Pulmonary artery endothelial cell (primary cell): ENCODE measurements at regions not wholly inside any gene's neighbourhood (a gene's known extent, or its start where the extent isn't known, plus 50 kb on each side); places are given as distances from the start of the nearest gene placed in this dataset.
"Not testable (repeated sequence)": the region's sequence is repeated elsewhere in the genome, so short reads cannot be mapped to it uniquely, and the experiment has no call there.

Experiments
- DNase-seq: peaks from one replicate; pipeline ENCODE4 v3.0.0-alpha.2; 2011; ENCODE audit warnings: low read depth, low spot score

GRCh38 chr3:125697126-125697525 lies 101.8 kb upstream of the OSBPL11 start:
- not testable (repeated sequence) for DNase-seq

GRCh38 chr3:125697979-125698640 lies 102.8 kb upstream of the OSBPL11 start:
- not testable (repeated sequence) for DNase-seq

DNA sequence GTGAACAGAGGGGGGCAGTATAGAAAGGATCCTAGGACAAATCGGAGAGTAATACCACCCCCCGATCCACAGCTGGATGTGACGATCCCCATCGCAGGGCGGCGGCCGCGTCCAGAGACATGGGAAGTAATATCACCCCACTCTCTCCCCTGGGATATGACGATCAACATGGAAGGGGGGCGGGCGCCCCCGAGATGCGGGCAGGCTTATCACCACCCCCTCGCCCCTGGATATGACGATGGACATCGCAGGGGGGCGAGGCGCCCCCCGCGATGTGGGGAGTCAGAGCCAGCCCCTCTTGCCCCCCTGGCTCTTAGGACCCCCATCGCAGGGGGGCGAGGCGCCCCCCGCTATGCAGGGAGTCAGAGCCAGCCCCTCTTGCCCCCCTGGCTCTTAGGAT lies 120.4 kb upstream of the OSBPL11 start:
- no peak for DNase-seq

GRCh38 chr3:125732151-125732550 lies 136.9 kb upstream of the OSBPL11 start:
- DNase-seq: not testable (repeated sequence)

- not testable (repeated sequence) for DNase-seq
Measured at GRCh38 chr3:125741991-125742718, 146.9 kb upstream of the OSBPL11 start.

GRCh38 chr3:125742845-125743244 lies 147.5 kb upstream of the OSBPL11 start:
- DNase-seq: not testable (repeated sequence)

GRCh38 chr3:125757050-125757449 lies 161.8 kb upstream of the OSBPL11 start:
- DNase-seq: not testable (repeated sequence)

DNA sequence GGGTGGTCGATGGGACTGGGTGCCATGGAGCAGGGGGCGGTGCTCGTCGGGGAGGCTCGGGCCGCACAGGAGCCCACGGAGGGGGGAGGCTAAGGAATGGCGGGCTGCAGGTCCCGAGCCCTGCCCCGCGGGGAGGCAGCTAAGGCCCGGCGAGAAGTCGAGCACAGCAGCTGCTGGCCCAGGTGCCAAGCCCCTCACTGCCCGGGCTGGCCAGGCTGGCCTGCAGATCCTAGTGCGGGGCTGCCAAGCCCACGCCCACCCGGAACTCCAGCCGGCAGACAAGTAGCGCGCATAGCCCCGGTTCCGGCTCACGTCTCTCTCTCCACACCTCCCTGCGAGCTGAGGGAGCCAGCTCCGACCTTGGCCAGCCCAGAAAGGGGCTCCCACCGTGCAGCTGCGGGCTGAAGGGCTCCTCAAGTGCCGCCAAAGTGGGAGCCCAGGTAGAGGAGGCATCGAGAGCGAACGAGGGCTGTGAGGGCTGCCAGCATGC lies 163.4 kb upstream of the OSBPL11 start:
- not testable (repeated sequence) for DNase-seq

GRCh38 chr3:125762601-125763000 lies 167.3 kb upstream of the OSBPL11 start:
- DNase-seq: not testable (repeated sequence)

GRCh38 chr3:125766285-125766826 lies 171.1 kb upstream of the OSBPL11 start:
- not testable (repeated sequence) for DNase-seq

DNA sequence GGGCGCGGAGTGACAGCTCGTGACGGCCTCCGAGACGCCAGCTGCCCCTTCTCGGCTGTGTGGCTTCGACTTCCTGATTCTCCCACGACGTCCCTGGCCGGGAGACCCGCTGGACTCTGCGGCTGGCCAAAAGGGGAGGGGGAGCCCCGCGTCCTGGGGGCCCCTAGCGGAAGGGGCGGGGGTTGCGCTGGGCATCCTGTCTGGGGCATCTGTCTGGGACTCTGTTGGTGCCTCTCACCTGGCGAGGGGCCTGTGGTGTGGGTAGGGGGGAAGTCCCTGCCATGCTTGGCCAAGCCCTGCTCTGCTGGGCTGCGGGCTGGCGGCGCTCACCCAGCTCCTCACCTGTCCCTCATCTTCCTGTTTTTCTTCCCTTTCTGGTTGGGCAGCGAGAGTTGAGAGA lies 171.6 kb upstream of the OSBPL11 start:
- not testable (repeated sequence) for DNase-seq

GRCh38 chr3:125767641-125768040 lies 172.3 kb upstream of the OSBPL11 start:
- no peak for DNase-seq

DNA sequence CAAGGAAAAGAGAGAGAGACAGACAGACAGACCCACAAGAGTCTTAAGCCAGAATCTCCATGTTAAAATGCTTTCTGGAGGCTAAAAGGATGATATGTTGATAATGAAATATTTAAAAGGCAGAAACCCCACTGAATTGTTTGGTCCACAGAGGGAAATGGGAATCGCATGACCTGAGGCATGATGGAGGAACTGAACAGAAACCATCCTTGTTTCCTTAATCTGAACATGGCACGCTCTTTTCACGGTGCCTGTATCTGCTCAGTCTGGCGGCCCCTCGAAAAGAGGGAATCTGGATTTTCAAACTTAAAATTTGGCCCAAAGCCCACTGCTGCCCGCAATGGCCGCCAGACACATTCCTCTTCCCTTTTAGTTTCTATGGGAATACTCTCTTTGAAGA lies 173.5 kb upstream of the OSBPL11 start:
- not testable (repeated sequence) for DNase-seq

DNA sequence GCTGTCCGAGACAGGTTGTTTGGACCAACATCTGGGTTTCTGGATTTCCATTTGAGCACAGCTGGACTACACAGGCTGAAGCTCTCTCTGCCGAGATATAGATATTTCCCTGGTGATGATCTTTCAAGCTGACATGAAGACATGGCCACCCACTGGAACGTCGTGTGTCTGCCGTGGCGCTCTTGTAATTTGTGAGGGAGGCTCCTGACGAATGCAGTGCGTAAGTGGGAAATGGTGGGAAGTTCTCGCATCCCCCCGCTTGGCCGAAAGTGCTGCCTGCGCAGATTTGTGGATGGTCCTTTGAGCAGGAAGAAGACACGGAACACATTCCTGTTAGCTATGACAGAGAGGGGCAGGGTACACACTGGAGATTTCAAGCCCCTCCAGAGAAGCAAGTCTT lies 176.2 kb upstream of the OSBPL11 start:
- not testable (repeated sequence) for DNase-seq

DNA sequence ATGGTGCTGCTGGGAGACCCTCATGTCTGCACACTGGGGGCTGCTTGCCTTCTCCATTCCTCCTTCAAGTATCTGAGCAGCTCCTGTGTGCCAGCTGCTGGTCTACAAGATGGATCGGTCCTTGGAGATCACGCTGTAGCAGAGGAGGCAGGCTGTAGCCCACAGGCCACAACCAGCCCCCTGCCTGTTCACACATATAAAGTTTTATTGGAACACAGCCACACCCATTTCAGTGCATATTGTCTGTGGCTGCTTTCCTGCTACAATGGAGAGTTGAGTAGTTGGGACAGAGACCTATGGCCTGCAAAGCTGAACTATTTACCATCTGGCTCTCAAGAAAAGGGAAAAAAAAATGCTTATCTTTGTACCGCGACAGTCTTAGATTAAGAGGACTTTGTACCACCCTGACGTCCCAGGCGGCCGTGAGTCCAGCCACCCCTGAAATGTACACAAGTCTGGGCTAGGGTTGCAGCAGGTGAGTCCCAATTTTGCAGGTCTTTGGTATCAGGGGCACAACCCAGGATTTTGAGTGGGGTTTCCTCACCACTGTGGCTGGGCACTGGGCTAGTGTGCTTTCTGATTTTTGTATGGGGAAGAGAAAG lies 179.2 kb upstream of the OSBPL11 start:
- DNase-seq: not testable (repeated sequence)

- not testable (repeated sequence) for DNase-seq
Measured at GRCh38 chr3:125775106-125775505, 179.8 kb upstream of the OSBPL11 start.

GRCh38 chr3:125775606-125776294 lies 180.5 kb upstream of the OSBPL11 start:
- DNase-seq: not testable (repeated sequence)

DNA sequence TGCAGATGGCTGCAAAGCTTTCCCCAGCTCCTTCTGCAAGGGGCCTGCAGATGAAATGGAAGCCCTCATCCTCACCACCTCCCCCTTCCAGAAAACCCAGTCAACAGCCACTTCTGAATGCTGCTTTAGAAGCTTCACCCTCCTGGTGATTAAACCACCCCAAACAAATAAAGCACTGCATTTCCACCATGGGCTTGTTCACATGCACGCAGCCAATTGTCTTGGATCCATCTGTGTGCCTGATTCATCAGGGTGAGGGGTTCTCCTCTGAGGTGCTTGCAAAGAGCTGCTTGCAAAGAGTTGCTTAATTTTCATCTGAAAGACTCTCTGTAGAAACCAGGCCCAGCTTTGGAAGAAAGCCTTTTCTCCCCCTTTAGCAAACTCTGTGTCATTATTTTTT lies 184.0 kb upstream of the OSBPL11 start:
- not testable (repeated sequence) for DNase-seq

DNA sequence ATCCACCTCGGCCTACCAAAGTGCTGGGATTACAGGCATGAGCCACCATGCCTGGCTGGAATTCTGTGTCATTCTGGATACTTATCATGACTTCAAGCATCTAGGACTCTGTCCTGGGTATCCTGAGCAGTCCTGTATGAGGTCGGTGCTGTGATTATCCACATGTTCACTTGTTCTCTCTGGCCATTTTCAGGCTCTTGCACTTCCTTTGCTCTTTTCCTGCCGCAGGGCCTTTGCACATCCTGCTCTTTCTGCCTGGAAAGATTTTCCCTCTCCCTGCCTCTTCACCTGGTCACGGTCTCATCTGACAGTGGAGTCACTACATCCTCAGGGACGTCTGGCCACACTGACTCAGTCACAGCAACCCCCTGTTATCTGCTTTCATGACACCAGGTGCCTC lies 184.6 kb upstream of the OSBPL11 start:
- DNase-seq: not testable (repeated sequence)

GRCh38 chr3:125781678-125782077 lies 186.4 kb upstream of the OSBPL11 start:
- not testable (repeated sequence) for DNase-seq

DNA sequence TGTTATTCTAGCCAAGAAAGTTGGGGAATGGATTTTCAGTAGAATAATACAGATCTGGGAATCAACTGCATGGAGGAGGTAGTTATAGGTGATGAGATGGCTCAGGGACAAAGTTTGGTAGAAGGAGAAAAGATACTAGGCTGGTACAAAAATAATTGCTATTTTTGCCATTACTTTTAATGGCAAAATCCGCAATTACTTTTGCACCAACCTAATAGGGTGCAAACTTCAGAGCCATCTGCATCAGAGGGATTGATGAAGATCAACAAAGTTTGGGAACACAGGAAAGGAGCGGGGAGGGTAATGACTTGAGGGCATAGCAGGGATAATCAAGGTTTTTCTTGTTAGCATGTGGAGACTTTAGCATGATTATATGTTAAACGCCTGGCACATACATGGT lies 178.7 kb upstream of the ROPN1B start:
- DNase-seq: not testable (repeated sequence)
